Stomach (tissue), 4 donors: ENCODE measurements at regions not wholly inside any gene's neighbourhood (a gene's known extent, or its start where the extent isn't known, plus 50 kb on each side); places are given as distances from the start of the nearest gene placed in this dataset.

Source experiments
- POLR2AphosphoS5 ChIP-seq, 3 donors: sonication (generic); formaldehyde crosslinking; IDR thresholded peaks; one replicate each; pipeline ENCODE4 v1.6.1; 2016; ENCODE audit warnings: antibody characterized with exemption in 3 of 3
- TF ChIP-seq, protein P1 (sequence below), 7 experiments: fragments of 450-650 bp in 4 of 7; fragments of 200-600 bp in 3 of 7; sonication (generic) in 3 of 7; IDR thresholded peaks; one replicate each; pipeline ENCODE4 v1.5.1; 2016 to 2019; ENCODE audit warnings: antibody characterized with exemption in 7 of 7, control low read depth in 2 of 7, mild to moderate bottlenecking in 1 of 7

DNA sequence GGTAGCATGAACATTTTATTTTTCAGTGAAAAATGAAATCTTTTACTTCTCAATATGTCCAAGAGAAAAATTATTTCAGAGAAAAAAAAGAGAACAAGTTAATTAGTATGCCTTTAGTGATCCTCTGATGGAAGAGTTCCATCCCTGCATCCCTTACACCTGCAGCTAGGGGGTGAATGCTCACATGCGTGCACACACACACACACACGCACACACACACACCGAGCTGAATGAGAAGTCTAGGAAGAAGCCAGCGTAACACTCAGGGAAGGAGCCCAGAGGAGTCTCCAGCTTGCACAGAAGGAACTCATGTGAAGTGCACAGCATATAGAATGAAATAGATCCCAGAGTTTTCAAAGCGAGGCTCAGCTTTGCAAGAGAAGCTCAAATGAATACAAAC, 510.5 kb downstream of the IRS2 start:
- TF ChIP-seq, protein P1, sequence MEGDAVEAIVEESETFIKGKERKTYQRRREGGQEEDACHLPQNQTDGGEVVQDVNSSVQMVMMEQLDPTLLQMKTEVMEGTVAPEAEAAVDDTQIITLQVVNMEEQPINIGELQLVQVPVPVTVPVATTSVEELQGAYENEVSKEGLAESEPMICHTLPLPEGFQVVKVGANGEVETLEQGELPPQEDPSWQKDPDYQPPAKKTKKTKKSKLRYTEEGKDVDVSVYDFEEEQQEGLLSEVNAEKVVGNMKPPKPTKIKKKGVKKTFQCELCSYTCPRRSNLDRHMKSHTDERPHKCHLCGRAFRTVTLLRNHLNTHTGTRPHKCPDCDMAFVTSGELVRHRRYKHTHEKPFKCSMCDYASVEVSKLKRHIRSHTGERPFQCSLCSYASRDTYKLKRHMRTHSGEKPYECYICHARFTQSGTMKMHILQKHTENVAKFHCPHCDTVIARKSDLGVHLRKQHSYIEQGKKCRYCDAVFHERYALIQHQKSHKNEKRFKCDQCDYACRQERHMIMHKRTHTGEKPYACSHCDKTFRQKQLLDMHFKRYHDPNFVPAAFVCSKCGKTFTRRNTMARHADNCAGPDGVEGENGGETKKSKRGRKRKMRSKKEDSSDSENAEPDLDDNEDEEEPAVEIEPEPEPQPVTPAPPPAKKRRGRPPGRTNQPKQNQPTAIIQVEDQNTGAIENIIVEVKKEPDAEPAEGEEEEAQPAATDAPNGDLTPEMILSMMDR (IDR thresholded peaks at IDR 0.05), result peak in 5 of 7 experiments; percentile 5 to 31 (median 15)
- TF ChIP-seq POLR2AphosphoS5 (IDR thresholded peaks at IDR 0.05), result no peak
